T-helper 2 cell treated with Interferon-gamma antibody and Interleukin-4, amounts not matched to agents 100 ng/mL and 5 ng/mL, for 36 hours (primary cell): ENCODE measurements at regions not wholly inside any gene's neighbourhood (a gene's known extent, or its start where the extent isn't known, plus 50 kb on each side); places are given as distances from the start of the nearest gene placed in this dataset.
"Not testable (repeated sequence)": the region's sequence is repeated elsewhere in the genome, so short reads cannot be mapped to it uniquely, and the experiment has no call there.

Experiments
- intact Hi-C: fragments of 100-400 bp; cut with micrococcal nuclease; formaldehyde crosslinking; loops from one replicate; pipeline ENCODE4 v1.15.1; 2023

DNA sequence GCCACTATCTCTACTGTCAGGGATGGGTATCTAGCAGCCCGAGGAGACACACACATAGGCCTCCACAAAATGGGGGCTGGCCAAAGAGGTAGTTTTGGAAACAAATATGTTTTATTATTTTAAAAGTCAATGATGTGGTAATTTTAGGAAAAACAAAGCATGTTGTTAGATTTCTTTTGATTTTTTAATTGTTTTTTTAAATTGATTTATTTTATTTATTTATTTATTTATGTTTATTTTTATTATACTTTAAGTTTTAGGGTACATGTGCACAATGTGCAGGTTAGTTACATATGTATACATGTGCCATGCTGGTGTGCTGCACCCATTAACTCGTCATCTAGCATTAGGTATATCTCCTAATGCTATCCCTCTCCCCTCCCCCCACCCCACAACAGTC lies 194.8 kb downstream of the EMP1 start:
- intact Hi-C loops = not testable (repeated sequence)

DNA sequence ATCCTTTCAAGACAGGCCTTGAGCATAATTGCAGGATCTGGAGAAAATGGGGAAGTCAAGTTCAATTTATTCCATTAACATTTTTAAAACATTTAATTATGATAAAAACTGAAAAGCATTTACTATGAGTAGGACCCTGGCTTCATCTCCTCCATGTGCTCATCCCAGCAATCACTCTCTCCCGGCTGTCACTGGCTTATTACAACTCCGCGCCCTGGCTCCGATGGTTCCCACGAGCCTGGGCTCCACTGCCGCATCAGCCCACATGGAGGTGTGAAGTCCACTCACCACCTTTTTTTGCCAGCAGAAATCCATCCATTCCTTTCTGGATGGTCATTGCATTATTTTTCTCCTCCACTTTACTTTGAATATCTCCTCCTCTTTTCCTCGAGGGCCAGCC lies 194.4 kb downstream of the EMP1 start:
- intact Hi-C loops = no loop called here

DNA sequence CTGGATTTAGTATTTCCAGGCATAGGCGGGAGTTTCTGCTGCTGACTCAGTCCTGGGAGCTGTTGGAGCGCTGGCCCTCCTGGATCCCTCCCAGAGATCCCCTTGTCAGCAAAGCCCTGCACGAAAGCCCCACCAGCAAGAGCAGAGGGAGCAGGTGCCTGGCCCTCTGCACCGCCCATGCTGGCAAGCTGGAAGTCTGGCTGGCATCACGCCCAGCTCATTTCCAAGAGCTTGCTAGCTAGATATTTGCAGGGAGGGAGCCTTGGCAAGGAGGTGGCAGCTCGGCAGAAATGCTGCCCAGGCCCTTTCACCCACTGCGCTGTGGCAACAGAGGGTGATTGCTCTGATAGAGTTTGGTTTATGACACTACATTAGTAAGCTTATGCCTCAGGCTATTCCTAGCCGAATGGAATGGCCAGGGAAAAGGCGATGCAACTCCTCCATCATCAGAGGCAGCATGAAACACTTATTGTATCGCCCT lies 193.9 kb downstream of the EMP1 start:
- intact Hi-C loops = no loop called here

DNA sequence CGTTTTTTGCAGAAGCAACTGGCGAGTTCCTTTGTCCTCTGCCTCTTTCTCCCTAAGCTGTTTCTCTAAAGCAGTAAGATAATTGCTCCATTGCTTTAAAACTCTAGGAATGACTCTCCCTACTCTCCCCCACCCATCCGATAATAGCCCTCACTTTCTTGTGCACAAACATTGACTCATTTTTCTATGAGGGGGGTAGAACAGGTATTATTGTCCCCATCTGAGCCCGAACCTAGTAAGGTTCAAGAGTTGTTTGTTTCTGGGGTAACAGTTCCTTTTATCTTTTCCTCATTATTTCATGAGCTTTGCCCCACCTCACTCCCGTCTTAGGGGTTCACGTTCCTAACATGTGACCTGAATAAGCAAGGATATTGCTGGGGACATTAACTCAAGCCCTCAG lies 190.6 kb downstream of the EMP1 start:
- intact Hi-C loops = no loop called here

DNA sequence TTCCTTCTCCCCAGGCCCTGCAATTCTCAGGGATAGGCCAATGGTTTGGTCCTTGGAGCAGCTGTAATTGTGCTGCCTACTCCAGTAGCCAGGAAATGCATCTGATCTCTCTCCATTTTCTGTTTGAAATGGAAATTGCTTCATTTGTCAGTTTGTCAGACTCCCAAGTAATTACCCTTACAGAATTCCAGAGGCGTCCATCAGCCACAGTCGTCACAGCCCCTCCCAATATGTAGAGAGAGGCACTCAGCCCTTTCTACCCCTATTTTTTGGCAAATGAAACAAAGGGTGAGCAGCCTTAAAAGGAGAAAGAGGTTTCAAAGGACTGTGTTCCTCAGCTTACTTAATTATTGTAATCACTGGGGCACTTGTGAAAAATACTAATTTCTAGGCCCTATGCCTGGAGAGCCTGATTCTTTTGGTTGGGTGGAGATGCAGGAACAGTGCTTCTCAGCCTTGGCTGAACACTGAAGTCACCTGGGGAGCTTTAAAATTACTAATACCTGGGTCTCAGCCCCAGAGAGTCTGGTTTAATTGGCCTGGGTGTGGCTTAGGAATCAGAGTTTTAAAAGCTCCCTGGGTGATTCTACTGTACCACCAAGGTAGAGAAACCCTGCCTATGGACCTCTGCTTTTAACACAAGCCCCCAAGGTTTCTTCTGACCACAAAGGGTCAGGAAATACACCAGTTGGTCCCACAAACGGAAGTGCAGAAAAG lies 190.0 kb downstream of the EMP1 start:
- intact Hi-C loops = no loop called here

DNA sequence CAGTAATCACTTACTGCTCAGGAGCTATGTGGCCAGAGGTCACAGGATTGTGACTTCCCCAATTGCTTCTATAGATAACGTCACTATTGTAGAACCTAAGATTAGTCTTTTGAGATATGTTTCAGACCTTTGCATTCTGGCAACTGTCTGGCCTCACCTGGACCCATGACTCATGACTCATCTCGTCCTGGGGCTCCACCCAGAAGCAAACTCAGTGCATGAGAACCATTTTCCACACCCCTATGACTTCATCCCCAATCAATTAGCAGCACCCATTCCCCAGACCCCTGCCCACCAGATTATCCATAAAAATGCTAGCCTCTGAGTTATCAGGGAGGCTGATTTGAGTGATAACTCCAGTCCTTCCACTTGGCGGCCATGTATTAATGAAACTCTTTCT lies 186.9 kb downstream of the EMP1 start:
- intact Hi-C loops = no loop called here

DNA sequence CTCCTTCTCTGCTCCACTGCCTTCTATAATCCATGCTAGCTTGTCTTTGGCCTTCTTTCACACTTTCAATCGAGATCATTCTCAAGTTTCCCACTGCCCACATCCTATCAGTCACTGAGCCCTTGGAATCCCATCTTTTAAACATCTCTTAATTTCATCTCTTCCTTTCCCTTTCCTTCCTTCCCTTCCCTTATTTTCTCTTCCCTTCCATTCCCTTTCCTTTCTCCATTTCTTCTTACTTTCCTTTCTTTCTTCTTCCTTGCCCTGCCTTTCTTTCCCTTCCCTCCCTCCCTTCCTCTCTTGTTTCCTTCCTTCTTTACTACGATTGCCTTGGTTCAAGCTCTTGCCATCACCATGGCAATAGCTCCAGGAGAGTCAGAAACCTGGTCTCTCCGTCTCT lies 183.8 kb downstream of the EMP1 start:
- intact Hi-C loops = no loop called here

DNA sequence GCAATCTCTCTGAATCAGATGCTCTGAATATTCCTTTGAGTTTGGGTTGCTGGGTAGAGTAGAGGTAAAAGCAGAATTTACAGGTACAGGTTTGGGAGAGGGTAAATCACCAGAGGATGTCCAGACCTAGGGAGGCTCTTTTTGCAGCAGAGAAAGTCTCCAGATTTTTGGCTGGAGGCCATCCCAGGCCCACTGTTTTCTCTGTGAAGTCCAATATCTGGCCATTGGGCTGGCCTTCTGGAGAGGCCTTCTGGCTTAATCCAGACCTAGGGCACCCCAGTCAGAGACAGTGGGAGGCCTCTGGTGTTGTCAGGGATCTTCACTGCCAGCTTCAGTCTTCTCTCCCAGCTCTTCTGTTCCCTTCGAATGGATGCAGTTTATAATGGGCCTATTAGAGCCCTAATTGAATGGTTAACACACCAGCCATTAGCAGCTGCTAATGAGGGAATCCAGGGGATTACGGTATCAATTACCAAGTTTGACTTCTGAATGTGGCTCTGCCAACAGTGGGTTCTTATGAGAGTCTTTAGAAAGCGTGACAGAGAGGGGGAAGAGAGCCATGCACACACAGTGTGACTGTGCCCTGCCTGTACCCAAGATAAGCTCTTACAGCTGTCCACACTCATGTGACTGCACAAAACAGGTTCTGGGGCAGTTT lies 183.1 kb downstream of the EMP1 start:
- intact Hi-C loops = no loop called here

DNA sequence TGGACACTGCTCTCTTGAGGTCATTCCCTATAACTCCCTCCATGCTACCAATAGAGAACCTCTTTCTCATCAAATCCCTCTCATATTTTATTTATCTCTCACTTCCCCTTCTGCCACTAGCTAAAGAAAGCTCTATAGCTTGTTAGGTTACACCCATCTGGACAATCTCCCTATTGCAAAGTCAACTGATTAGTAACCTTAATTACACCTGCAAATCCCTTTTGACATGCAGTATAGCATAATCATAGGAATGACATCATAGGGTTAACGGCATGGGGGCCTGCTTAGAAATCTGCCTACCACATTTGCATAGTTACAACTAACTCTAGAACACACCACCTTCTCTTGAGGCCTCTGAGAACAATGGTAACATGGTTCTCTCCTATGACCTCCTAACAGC lies 181.2 kb downstream of the EMP1 start:
- intact Hi-C loops = no loop called here

DNA sequence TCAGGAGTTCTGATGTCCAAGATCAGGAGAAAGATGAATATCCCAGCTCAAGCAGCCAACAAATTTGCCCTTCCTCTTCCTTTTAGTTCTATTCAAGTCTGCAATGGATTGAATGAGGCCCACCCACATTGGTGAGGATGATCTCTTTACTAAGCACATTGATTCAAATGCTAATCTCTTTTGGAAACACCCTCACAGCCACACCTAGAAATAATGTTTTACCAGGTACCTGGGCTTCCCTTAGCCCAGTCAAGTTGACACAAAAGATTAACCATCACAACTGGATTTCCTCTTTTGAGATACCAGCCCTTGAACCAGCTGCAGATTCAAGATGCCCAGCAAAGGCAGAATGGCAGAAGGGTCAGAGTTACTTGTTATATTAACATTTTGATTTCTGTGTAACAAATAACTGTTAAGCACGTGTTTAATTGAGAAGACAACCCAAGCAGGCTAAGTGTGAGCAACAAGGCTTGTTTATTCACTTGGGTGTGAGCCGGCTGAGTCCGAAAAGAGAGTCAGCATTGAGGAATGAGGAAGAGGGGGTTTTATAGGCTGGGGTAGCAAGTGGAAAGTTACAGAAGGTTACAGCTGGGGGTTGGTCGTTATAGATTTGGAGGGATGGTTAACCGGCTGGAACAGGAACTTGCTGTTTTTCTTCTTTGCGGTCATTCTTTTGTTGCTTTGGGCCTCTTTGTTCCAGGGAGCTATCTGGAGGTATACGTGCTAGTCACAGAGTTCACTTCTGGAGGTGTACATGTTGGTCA lies 180.3 kb downstream of the EMP1 start:
- intact Hi-C loops = no loop called here

DNA sequence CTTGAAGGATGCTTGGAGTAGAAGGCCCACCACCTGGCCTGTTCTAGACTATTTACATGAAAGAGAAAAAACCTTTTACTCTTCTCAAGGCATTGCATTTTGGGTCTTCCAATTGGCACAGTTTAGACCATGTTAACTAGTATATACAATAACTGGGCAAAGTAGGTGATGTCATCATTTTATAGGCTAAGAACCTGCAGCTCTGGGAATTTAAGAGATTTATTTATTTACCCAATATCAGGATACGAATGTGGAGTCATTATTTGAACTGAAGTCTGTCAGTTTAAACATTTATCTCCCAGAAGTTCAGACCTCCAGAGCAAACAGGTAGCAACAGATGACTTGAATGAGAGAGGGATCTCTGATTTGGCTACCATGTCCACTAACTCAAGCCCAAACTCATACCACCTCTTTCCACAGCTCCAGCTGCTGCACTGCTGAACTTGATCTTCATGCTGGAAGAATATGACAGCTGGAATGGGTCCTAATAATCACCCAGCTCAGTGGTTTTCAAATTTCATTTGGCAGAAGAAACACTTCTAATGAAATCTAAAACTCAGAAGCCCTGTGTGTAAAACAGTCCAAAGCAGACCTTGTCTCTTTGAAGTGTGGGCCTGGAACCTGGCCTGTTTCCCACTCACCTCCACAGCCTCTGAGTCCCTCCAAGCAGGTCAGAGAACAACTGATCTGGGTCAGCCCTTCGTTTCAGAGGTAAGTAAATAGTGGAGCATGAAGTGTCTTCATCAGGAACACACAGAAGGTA lies 179.2 kb downstream of the EMP1 start:
- intact Hi-C loops = no loop called here

DNA sequence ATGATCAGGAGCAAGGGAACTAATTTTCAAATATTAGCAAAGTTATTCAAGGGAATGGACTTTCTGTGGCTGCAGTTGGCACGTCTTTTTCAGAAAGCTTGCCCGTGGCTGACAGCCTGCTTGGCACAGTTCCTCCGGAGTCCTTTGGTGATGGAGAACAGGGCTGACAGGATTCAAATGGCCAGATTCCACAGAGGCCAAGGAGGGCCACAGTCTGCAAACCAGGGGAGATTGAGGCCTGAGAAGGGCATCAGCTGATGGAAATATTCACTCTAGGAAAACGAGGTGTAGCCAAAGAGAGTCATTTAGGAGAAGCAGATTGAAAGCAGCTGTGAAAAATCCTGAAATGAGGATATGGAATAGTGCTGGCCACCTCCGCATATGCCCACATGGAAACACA lies 178.3 kb downstream of the EMP1 start:
- intact Hi-C loops = no loop called here

DNA sequence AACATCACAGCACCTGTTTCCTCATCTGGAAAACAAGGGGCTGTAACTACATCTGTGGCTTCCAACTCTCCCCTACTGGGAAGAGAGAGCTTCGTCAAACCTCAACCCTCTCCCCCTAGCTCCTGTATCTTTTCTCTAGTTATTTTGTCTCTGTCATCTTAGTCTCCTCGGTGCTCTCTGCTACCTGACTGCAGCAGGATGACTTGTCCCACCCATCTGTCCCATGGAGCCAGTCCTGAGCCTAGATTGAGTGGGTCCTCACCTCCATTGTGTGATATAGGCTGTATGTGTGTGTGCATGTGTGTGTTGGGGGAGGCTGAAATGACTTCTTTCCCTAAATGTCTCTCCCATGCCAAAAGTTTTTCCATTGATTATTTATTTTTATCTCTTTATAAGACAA lies 177.3 kb downstream of the EMP1 start:
- intact Hi-C loops = no loop called here

DNA sequence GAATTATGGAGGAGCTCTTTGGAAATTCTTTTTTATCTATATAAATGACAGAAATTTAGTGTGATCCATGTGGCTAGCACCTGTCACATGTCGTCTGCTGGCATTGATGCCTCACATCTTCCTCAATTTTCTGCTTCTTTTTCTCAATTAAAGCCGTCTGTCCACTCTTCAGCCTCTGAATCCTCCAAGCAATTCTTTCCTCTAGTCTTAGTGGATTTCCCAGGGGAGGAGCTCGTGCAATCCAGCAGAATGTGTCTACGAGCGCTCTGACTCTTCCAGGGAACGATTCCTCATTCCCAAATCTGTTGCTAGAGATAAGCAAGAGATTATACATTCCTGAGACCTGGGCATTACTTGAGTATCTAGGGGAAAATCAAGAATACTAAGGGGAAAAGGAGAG lies 176.6 kb downstream of the EMP1 start:
- intact Hi-C loops = no loop called here

DNA sequence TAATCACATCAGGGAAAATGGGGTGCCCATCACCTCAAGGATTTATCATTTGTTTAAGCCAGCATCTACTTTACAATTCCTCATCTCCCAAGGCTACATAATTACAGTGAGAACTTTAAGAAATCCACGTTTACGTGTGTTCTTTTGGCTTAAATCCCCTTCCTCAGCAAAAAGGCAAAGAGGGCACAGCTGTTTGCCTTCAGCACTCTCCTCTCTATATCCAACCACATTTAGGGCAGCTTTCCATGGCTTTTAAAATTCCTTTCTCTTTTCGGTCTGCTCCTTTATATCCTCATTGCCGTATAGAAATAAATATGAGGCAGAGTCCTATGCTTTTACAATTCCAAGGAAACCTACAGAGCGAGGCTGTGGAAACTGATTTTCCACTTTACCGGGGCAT lies 175.9 kb downstream of the EMP1 start:
- intact Hi-C loops = no loop called here

DNA sequence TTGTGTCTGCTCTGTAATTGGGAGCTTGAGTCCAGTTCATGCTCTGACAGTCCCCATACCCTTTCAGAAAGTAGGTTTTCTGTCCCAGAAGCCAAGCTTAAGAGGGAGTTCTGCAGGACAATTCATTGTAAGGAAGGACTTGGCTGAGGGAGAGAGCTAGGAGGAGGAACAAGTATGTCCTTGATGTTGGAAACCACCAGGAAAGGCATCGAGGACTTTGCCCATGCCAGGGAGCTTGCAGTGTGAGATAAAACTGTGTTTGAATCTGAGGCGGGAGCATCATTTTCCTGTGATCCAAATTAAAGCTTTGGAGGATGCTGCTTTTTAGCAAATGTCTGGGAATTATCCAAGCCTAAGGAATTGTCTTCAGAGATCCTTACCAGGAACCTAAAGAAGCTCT lies 175.3 kb downstream of the EMP1 start:
- intact Hi-C loops = no loop called here

DNA sequence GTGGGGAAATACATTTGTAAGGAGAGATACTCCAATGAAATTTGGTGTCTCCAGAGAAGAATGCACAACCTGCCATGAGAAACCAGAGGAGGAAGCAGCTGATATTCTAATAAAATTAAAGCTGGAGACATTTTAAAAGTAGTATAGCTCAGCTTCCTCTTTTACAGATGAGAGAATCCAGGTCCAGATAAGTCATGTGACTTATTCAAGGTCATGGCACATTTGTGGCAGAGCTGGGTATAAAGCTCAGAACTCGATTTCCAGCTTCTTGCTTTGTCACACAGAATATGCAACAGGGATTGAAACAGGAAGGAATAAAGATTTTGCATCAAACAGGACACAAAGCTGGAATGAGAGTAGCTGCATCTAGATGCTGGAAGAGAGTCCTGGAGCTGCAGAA lies 174.8 kb downstream of the EMP1 start:
- intact Hi-C loops = no loop called here

DNA sequence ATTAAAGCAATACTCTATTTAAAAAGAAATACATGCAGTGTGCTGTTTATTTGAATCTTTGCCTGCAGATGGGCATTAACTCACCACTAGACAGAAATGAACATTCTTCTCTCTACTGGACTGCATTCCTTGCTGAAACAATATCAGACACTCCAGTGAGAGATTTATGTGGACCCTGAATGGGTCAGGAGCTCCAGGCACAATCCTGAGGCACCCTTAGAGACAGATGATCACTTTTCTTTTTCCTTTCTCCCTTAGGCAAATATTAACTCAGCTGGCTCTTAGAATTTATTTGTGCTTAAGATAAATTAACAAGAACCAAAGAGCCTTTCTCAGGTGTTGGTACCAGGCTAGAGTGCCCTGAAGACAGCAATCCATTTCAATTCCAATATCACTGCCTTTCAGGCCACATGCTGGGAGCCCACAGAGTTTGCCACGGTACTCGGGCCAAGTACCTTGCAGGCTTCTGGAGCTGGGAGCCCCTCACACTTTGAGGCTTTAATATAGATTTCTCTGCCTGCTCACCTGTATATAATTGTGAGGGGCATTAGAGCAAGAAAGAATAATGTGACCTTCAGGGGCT lies 173.0 kb downstream of the EMP1 start:
- intact Hi-C loops = loop anchor here (10.0 kb wide), 1 partner anchor 795 kb away; no protein-coding TSS in a partner anchor

DNA sequence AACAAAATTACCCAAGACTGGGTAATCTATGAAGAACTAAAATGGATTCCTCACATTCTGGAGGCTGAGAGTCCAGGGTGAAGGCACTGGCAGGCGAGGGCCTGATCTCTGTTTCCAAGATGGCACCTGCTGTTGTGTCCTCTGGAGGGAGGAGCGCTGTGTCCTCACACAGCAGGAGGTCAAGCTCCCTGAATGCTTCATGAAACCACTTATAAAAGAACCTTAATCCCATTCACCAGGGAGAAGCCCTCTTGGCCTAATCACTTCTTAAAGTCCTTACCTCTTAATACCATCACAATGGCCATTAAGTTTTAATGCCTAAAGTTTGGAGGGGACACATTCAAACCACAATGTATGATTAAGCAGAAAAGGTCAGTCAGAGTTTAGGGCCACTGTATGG lies 172.4 kb downstream of the EMP1 start:
- intact Hi-C loops = loop anchor here (10.0 kb wide), 1 partner anchor 796 kb away; no protein-coding TSS in a partner anchor

DNA sequence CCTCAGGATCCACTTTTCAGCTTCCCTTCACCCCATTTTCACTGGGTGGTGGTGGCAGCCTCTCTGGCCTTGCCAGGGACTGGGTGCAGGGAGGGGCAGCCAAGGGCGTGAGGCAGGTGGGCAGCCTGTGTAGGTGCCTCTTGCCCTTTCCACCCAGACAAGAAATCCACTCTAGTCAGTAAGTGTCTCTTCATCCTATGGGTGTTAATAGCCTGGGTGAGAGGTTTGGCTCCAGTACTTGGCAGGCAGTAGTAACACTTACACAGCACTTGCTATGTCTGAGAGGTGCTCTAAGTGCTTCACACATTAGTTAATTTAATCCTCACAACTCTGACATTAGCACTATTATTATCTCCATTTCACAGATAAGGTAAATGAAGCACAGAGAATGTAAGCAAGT lies 171.9 kb downstream of the EMP1 start:
- intact Hi-C loops = loop anchor here (10.0 kb wide), 1 partner anchor 796 kb away; no protein-coding TSS in a partner anchor

DNA sequence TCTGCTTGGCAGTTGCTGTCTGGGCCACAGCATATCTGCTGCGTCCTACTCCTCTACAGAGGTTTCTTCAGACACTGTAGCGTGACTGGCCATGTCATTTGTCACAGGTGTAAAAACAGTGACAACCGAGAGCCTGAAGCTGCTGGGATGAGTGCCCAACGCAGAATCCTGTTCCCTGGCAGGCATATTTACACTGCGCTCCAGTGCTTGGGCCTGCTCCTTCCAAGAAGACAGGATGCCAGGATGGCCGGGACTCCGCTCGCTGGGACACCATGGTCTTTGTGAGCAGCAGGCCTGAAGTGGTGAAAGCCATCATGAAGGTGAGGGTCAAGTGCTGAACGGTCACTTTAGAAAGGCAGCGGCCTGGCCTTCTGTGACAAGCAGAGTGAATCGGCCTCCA lies 171.4 kb downstream of the EMP1 start:
- intact Hi-C loops = loop anchor here (10.0 kb wide), 1 partner anchor 797 kb away; no protein-coding TSS in a partner anchor
